Choroid plexus epithelial cell (primary cell): ENCODE measurements at regions not wholly inside any gene's neighbourhood (a gene's known extent, or its start where the extent isn't known, plus 50 kb on each side); places are given as distances from the start of the nearest gene placed in this dataset.

Experiments used
- DNase-seq: peaks from one replicate; pipeline ENCODE4 v3.0.0-alpha.2; 2010; ENCODE audit warnings: low read depth
- H3K4me3 ChIP-seq: 2 replicates; pipeline ENCODE4 v1.5.1; 2011; ENCODE audit warnings: low read depth, mild to moderate bottlenecking, control low read depth, low read length, moderate library complexity
- TF ChIP-seq, protein P1 (sequence below): conservative IDR thresholded peaks from 2 replicates; pipeline ENCODE4 v1.5.1; 2011; ENCODE audit warnings: low read depth, mild to moderate bottlenecking, control low read depth, inconsistent platforms, low read length, moderate library complexity

DNA sequence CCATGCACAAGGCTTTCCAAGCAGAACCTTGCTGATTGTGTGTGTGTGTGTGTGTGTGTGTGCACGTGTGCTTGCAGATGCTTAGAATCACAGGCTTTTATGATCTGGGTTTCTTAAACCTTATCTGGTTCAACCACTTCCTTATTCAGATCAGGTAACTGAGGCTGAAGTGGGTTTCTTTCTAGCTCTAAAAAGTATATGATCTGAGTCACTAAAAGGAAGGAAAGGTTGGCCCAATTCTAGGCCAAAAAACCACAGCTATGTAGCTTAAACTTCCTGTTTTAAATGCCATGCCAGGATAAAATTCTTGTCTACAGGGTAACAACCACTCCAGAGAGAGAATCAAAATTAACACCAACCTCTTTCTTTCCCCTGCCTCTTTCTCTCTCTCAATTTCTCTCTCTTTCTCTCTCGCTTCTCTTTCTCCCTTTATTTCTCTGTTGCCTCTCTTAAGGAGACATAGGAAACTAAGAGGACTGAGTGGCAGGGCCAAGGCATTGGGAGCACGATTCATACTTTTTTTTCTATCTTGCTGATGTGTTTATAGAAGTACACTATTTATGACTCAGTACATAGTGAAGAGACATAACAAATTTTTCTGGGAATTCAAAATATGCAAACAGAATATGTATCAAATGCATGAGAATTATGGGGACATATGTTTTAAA is 140.3 kb downstream of the TRIB2 start:
- TF ChIP-seq, protein P1, sequence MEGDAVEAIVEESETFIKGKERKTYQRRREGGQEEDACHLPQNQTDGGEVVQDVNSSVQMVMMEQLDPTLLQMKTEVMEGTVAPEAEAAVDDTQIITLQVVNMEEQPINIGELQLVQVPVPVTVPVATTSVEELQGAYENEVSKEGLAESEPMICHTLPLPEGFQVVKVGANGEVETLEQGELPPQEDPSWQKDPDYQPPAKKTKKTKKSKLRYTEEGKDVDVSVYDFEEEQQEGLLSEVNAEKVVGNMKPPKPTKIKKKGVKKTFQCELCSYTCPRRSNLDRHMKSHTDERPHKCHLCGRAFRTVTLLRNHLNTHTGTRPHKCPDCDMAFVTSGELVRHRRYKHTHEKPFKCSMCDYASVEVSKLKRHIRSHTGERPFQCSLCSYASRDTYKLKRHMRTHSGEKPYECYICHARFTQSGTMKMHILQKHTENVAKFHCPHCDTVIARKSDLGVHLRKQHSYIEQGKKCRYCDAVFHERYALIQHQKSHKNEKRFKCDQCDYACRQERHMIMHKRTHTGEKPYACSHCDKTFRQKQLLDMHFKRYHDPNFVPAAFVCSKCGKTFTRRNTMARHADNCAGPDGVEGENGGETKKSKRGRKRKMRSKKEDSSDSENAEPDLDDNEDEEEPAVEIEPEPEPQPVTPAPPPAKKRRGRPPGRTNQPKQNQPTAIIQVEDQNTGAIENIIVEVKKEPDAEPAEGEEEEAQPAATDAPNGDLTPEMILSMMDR, result no peak
- no peak overlapping the region for H3K4me3 ChIP-seq
- peak; percentile 88 for DNase-seq

DNA sequence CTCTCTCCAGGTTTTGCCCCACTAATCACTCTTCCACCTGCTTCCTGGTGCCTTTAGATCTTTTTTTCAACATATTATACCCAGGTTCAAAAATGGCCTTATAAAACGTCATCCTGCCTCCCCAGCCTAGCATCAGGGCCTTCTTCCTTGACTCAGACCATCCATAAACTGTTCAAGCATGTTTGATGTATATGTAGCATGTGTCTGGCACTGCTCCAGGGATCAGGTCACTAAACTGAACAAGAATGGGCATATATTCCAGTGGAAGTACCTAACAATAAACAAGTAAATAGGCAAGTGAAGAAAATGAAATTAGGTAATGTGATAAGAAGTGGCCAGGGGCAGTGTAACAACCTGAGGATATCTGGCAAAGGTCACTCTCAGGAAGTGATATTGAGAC is 141.2 kb downstream of the TRIB2 start:
- H3K4me3 ChIP-seq, result no peak overlapping the region
- TF ChIP-seq, protein P1, result no peak
- DNase-seq, result no peak

DNA sequence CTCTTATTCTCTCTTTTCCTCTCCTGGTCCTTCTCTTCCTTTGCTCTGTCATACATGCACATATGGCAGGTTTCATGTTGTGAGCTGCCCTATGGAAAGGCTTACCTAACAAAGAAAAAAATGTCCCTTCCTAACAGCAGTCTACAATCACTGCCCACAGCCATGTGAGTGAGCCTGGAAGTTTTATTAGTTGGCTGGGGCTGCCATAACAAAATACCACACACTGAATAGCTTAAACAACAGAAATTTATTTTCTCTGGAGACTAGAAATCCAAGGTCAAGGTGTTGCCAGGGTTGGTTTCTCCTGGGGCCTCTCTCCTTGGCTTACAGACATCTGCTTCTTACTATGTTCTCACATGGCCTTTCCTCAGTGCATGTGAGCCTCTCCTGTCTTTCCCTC is 142.1 kb downstream of the TRIB2 start:
- DNase-seq, result no peak
- TF ChIP-seq, protein P1, result no peak
- H3K4me3 ChIP-seq, result no peak overlapping the region

DNA sequence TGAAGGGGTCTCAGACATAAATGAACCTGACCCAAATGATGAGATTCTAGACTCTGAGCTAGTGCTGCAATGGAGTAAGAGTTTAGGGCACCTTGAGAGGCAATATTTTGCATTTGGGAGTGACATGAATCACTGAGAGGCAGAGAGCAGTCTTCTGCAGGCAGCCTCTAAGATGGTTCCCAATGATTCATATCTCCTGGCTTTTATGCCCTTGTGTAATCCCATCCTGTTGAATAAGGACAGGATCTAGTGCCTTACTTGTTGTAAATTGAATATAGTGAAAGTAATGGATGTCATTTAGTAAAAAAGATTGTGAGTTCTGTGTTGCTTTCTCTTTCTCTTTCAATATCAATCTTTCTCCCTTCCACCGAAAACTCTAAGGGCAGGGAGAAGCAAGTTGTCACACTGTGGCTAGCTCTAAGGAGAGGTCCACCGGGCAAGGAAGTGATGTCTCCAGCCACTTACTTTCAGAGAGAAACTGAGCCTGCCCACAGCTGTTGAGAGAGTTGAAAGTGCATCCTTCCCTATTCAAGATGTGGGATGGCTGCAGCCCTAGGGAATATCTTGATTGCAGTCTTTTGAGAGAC is 144.7 kb downstream of the TRIB2 start:
- DNase-seq, result peak; percentile 50
- H3K4me3 ChIP-seq, result no peak overlapping the region
- TF ChIP-seq, protein P1, result no peak

DNA sequence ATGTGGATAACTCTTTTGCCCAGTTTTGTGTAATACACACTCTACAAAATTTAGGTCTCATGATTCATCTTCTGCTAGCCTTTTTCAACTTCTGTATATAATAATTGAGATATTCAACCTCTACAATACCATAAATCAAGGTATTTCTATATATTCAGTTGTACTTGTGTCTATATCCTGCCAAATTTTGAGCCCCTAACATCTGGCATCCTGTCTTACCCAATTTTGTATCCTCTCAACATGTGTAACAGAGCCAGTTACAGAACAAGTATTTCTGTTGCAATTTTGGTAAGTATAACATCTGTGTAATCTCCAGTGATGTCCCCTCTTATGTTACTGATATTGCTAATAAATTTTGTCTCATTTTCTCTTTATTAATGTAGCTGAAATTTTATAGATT is 145.8 kb downstream of the TRIB2 start:
- H3K4me3 ChIP-seq, result no peak overlapping the region
- no peak for DNase-seq
- TF ChIP-seq, protein P1, result no peak

DNA sequence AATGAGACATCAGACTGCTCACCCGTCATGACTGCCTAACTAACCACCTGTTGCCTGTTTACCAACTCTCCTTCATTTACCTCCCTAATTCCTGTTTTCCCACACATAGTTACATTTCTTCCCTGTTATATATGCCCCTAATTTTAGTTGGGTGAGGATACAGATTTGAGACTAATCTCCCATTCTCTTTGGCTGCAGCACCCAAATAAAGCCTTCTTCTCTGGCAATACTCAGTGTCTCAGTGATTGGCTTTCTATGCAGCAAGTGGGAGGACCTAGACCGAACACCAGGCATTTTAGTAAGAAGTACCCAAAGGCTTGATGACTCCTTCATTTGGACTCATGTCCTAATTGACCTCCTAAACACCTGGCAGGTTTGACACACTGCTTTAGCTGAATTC is 147.2 kb downstream of the TRIB2 start:
- TF ChIP-seq, protein P1, result no peak
- no peak overlapping the region for H3K4me3 ChIP-seq
- no peak for DNase-seq
